ENCODE measurements at regions not wholly inside any gene's neighbourhood (a gene's known extent, or its start where the extent isn't known, plus 50 kb on each side); places are given as distances from the start of the nearest gene placed in this dataset.

GRCh38 chr6:4510906-4511640, 265.1 kb upstream of the CDYL start:
- no peak overlapping the region for H3K9ac ChIP-seq (ENCODE audit: low read length)
- no peaks in the 10 kb centered on the region for H3K4me1 ChIP-seq (ENCODE audit: low read length)
- H3K36me3 ChIP-seq (ENCODE audit: insufficient read depth, low read length), result no peaks in the 10 kb centered on the region
- no peak for DNase-seq
- no peak overlapping the region for H3K4me3 ChIP-seq (ENCODE audit: low read length)
- no peaks in the 10 kb centered on the region for H3K9me3 ChIP-seq (ENCODE audit: low read length)
- H4K20me1 ChIP-seq (ENCODE audit: insufficient read depth, low read depth, low read length), result no peaks in the 10 kb centered on the region
- H2AFZ ChIP-seq (ENCODE audit: low read length), result no peak overlapping the region
- H3K9me2 ChIP-seq (replicated peaks; ENCODE audit: insufficient read depth, low read length), result no peaks in the 10 kb centered on the region
- H3K79me2 ChIP-seq (ENCODE audit: low read length), result no peaks in the 10 kb centered on the region
- no peak overlapping the region for H3K27ac ChIP-seq (ENCODE audit: low read length)
- no peak overlapping the region for H3K4me2 ChIP-seq (ENCODE audit: low read depth, low read length, poor library complexity, severe bottlenecking)
- no peaks in the 10 kb centered on the region for H3K27me3 ChIP-seq (ENCODE audit: low read length)

DNA sequence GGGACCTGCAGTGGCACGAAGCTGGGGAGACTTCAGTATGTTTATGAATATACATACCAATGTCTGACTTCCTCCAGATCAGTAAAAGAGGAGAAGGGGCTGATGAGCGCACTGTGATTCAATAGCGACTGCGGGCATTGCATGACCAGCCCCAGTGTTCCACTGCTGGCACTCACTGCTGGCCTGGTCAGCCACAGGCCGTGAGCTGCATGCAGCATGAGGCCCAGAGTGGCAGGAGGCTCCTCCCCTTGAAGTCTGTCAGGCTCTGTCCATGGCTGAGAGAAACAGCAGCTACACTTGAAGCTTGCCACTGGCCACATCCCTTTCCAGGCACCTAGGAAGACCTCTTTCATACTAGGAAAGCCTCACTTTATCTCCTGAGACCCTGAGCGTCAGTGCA, 265.9 kb upstream of the CDYL start:
- no peaks in the 10 kb centered on the region for H3K4me1 ChIP-seq (ENCODE audit: low read length)
- no peaks in the 10 kb centered on the region for H3K27me3 ChIP-seq (ENCODE audit: low read length)
- no peaks in the 10 kb centered on the region for H3K79me2 ChIP-seq (ENCODE audit: low read length)
- no peak overlapping the region for H3K27ac ChIP-seq (ENCODE audit: low read length)
- no peak overlapping the region for H3K9ac ChIP-seq (ENCODE audit: low read length)
- H3K9me2 ChIP-seq (replicated peaks; ENCODE audit: insufficient read depth, low read length), result no peaks in the 10 kb centered on the region
- no peak overlapping the region for H3K4me2 ChIP-seq (ENCODE audit: low read depth, low read length, poor library complexity, severe bottlenecking)
- no peaks in the 10 kb centered on the region for H3K9me3 ChIP-seq (ENCODE audit: low read length)
- no peak overlapping the region for H3K4me3 ChIP-seq (ENCODE audit: low read length)
- H3K36me3 ChIP-seq (ENCODE audit: insufficient read depth, low read length), result no peaks in the 10 kb centered on the region
- no peaks in the 10 kb centered on the region for H4K20me1 ChIP-seq (ENCODE audit: insufficient read depth, low read depth, low read length)
- DNase-seq, result no peak
- no peak overlapping the region for H2AFZ ChIP-seq (ENCODE audit: low read length)

DNA sequence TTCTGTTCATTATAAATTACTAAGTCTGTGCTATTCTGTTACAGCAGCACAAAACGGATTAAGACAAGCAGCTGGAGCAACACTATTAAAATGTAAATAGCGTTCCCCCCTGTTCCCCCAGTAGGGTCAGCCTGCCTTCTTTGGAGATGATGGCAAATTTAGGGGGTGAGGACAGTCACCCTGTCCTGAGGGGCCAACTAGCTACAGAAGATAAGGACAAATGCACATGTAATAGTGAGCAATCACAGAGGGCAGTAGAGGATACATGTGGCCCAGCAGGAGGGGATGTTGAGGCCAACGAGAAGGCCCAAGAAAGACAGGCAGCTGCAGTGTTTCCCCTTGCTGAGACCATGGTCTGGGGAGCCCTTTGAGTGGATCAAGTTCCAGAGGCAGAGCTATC, 266.7 kb upstream of the CDYL start:
- no peaks in the 10 kb centered on the region for H3K27me3 ChIP-seq (ENCODE audit: low read length)
- no peaks in the 10 kb centered on the region for H3K9me2 ChIP-seq (replicated peaks; ENCODE audit: insufficient read depth, low read length)
- no peak overlapping the region for H3K9ac ChIP-seq (ENCODE audit: low read length)
- no peaks in the 10 kb centered on the region for H3K4me1 ChIP-seq (ENCODE audit: low read length)
- H3K79me2 ChIP-seq (ENCODE audit: low read length), result no peaks in the 10 kb centered on the region
- no peak overlapping the region for H3K27ac ChIP-seq (ENCODE audit: low read length)
- DNase-seq, result no peak
- no peak overlapping the region for H3K4me2 ChIP-seq (ENCODE audit: low read depth, low read length, poor library complexity, severe bottlenecking)
- no peaks in the 10 kb centered on the region for H3K9me3 ChIP-seq (ENCODE audit: low read length)
- H3K36me3 ChIP-seq (ENCODE audit: insufficient read depth, low read length), result no peaks in the 10 kb centered on the region
- H3K4me3 ChIP-seq (ENCODE audit: low read length), result no peak overlapping the region
- H2AFZ ChIP-seq (ENCODE audit: low read length), result no peak overlapping the region
- no peaks in the 10 kb centered on the region for H4K20me1 ChIP-seq (ENCODE audit: insufficient read depth, low read depth, low read length)

- Histone ChIP-seq H3K4me1 (ENCODE audit: low read length) (no peaks in the 10 kb centered on the region), H3K27me3 (ENCODE audit: low read length) (no peaks in the 10 kb centered on the region), H3K4me2 (ENCODE audit: low read depth, low read length, poor library complexity, severe bottlenecking) (no peak overlapping the region), H3K27ac (ENCODE audit: low read length) (no peak overlapping the region), H3K36me3 (ENCODE audit: insufficient read depth, low read length) (no peaks in the 10 kb centered on the region), H2AFZ (ENCODE audit: low read length) (no peak overlapping the region), H3K9ac (ENCODE audit: low read length) (no peak overlapping the region), H3K9me2 (replicated peaks; ENCODE audit: insufficient read depth, low read length) (no peaks in the 10 kb centered on the region), H4K20me1 (ENCODE audit: insufficient read depth, low read depth, low read length) (no peaks in the 10 kb centered on the region), H3K9me3 (ENCODE audit: low read length) (no peaks in the 10 kb centered on the region), H3K79me2 (ENCODE audit: low read length) (no peaks in the 10 kb centered on the region), H3K4me3 (ENCODE audit: low read length) (no peak overlapping the region)
- no peak for DNase-seq
Observed at GRCh38 chr6:4506792-4507191, 269.4 kb upstream of the CDYL start.

DNA sequence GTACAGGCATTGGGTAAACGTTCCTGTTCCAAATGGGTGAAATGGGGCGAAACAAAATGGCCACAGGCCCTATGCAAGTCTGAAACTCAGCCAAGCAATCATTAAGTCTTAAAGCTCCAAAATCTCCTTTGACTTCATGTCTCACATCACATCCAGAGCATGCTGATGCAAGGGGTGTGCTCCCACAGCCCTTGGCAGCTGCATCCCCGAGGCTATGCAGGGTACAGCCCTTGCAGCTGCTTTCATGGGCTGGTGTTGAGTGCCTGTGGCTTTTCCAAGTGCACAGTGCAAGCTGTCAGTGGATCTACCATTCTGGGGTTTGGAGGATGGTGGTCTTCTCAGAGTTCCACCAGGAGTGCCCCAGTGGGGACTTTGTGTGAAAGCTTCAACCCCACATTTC, 270.0 kb upstream of the CDYL start:
- Histone ChIP-seq H3K4me3 (ENCODE audit: low read length) (no peak overlapping the region), H3K9me2 (replicated peaks; ENCODE audit: insufficient read depth, low read length) (no peaks in the 10 kb centered on the region)

GRCh38 chr6:4504700-4505099, 271.5 kb upstream of the CDYL start:
- Histone ChIP-seq H3K9me3 (ENCODE audit: low read length) (no peaks in the 10 kb centered on the region), H3K79me2 (ENCODE audit: low read length) (no peaks in the 10 kb centered on the region), H3K27me3 (ENCODE audit: low read length) (no peaks in the 10 kb centered on the region), H3K9me2 (replicated peaks; ENCODE audit: insufficient read depth, low read length) (0 out of 2 replicates have a peak, but pooled peaks cover 3% of the 10 kb centered on the region), H3K4me1 (ENCODE audit: low read length) (no peaks in the 10 kb centered on the region), H3K27ac (ENCODE audit: low read length) (no peak overlapping the region), H3K9ac (ENCODE audit: low read length) (no peak overlapping the region), H3K36me3 (ENCODE audit: insufficient read depth, low read length) (no peaks in the 10 kb centered on the region), H3K4me2 (ENCODE audit: low read depth, low read length, poor library complexity, severe bottlenecking) (no peak overlapping the region), H3K4me3 (ENCODE audit: low read length) (no peak overlapping the region), H2AFZ (ENCODE audit: low read length) (no peak overlapping the region), H4K20me1 (ENCODE audit: insufficient read depth, low read depth, low read length) (no peaks in the 10 kb centered on the region)
- DNase-seq, result no peak

More for the DNA sequence above, 270.0 kb upstream of the CDYL start:
- Histone ChIP-seq H3K27me3 (ENCODE audit: low read length) (no peaks in the 10 kb centered on the region), H3K36me3 (ENCODE audit: insufficient read depth, low read length) (no peaks in the 10 kb centered on the region), H3K79me2 (ENCODE audit: low read length) (no peaks in the 10 kb centered on the region), H3K27ac (ENCODE audit: low read length) (no peak overlapping the region), H2AFZ (ENCODE audit: low read length) (no peak overlapping the region), H4K20me1 (ENCODE audit: insufficient read depth, low read depth, low read length) (no peaks in the 10 kb centered on the region), H3K9ac (ENCODE audit: low read length) (no peak overlapping the region), H3K4me1 (ENCODE audit: low read length) (no peaks in the 10 kb centered on the region), H3K9me3 (ENCODE audit: low read length) (no peaks in the 10 kb centered on the region), H3K4me2 (ENCODE audit: low read depth, low read length, poor library complexity, severe bottlenecking) (no peak overlapping the region)
- no peak for DNase-seq

DNA sequence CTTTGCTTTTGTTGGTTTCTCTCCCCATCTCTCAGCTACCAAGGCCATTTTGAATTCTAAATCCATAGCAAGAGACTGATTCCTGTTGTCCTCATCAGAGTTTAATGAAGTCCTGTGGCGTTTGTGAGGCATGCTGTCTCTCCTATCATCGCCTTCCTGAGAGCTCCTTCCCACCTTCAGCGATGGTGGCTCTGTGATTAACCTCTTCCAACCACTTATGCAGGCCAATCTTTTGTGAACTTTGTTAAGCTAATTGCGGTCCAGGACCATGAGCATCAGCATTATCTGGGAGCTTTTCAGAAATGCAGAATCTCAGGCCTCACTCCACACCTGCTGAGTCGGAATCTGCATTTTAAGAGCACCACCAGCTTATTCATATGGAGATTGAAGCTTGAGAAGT, 272.5 kb upstream of the CDYL start:
- H3K27me3 ChIP-seq (ENCODE audit: low read length), result no peaks in the 10 kb centered on the region
- H3K27ac ChIP-seq (ENCODE audit: low read length), result no peak overlapping the region
- no peaks in the 10 kb centered on the region for H4K20me1 ChIP-seq (ENCODE audit: insufficient read depth, low read depth, low read length)
- no peak overlapping the region for H3K9ac ChIP-seq (ENCODE audit: low read length)
- H3K9me2 ChIP-seq (replicated peaks; ENCODE audit: insufficient read depth, low read length), result 0 out of 2 replicates have a peak, but pooled peaks cover 3% of the 10 kb centered on the region
- no peaks in the 10 kb centered on the region for H3K36me3 ChIP-seq (ENCODE audit: insufficient read depth, low read length)
- H3K4me3 ChIP-seq (ENCODE audit: low read length), result no peak overlapping the region
- no peak for DNase-seq
- no peak overlapping the region for H3K4me2 ChIP-seq (ENCODE audit: low read depth, low read length, poor library complexity, severe bottlenecking)
- no peaks in the 10 kb centered on the region for H3K9me3 ChIP-seq (ENCODE audit: low read length)
- H3K4me1 ChIP-seq (ENCODE audit: low read length), result no peaks in the 10 kb centered on the region
- H3K79me2 ChIP-seq (ENCODE audit: low read length), result no peaks in the 10 kb centered on the region
- no peak overlapping the region for H2AFZ ChIP-seq (ENCODE audit: low read length)

GRCh38 chr6:4496284-4496683, 279.9 kb upstream of the CDYL start:
- no peak for DNase-seq
- Histone ChIP-seq H3K9me3 (ENCODE audit: low read length) (no peaks in the 10 kb centered on the region), H3K79me2 (ENCODE audit: low read length) (no peaks in the 10 kb centered on the region), H3K4me2 (ENCODE audit: low read depth, low read length, poor library complexity, severe bottlenecking) (no peak overlapping the region), H3K27ac (ENCODE audit: low read length) (no peak overlapping the region), H3K4me3 (ENCODE audit: low read length) (no peak overlapping the region), H3K27me3 (ENCODE audit: low read length) (no peaks in the 10 kb centered on the region), H2AFZ (ENCODE audit: low read length) (no peak overlapping the region), H3K4me1 (ENCODE audit: low read length) (no peaks in the 10 kb centered on the region), H4K20me1 (ENCODE audit: insufficient read depth, low read depth, low read length) (no peaks in the 10 kb centered on the region), H3K36me3 (ENCODE audit: insufficient read depth, low read length) (no peaks in the 10 kb centered on the region), H3K9ac (ENCODE audit: low read length) (no peak overlapping the region), H3K9me2 (replicated peaks; ENCODE audit: insufficient read depth, low read length) (0 out of 2 replicates have a peak, but pooled peaks cover 3% of the 10 kb centered on the region)
